Activated CD8-positive, alpha-beta memory T cell treated with anti-CD3 and anti-CD28 coated beads, Interleukin-2, amount 50 U/mL, for 24 hours (primary cell): ENCODE measurements at regions not wholly inside any gene's neighbourhood (a gene's known extent, or its start where the extent isn't known, plus 50 kb on each side); places are given as distances from the start of the nearest gene placed in this dataset.
"Not testable (repeated sequence)": the region's sequence is repeated elsewhere in the genome, so short reads cannot be mapped to it uniquely, and the experiment has no call there.

Source experiments
- DNase-seq: peaks from one replicate; pipeline ENCODE4 v3.0.0-alpha.2; 2020; ENCODE audit errors: extremely low read depth

GRCh38 chr7:16266877-16267276 lies 154.5 kb downstream of the CRPPA start:
- DNase-seq: no peak

DNA sequence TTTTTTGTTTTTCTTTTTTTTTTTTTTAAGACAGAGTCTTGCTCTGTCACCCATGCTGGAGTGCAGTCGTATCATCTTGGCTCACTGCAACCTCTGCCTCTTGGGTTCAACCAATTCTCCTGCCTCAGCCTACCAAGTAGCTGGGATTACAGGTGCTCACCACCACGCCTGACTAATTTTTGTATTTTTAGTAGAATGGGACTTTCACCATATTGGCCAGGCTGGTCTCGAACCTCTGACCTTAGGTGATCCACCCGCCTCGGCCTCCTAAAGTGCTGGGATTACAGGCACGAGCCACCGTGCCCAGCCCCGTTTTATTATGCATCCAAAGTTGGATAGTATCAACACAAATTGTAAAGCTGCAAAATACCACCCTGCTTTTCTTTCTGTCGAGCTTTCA lies 154.9 kb downstream of the CRPPA start:
- not testable (repeated sequence) for DNase-seq

DNA sequence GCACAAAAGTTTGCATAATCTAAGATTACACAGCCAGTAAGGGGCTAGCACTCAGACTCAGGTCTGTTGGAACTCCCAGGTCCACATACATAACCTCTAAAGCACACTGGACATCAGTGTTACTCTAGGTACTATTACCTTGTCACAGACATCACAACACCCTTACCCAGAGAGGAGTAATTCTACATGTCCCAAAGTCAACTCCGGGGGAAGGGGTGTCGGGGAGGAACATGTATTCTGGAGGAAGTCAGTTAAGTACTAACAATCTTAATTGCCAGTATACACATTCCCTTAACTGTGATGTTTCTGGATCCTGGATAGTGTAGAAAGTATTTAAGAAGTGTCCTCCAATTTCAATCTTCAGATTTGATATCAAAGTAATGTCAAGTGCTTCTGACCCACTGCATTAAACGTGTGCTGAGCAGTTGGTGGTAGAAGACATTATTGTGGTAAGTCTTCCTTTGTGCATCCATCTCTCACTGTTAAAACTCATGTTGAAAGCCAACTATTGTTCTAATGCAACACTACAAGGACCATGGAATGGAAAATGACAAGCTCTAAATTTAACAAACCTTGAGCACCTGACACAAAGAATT lies 155.4 kb downstream of the CRPPA start:
- no peak for DNase-seq

DNA sequence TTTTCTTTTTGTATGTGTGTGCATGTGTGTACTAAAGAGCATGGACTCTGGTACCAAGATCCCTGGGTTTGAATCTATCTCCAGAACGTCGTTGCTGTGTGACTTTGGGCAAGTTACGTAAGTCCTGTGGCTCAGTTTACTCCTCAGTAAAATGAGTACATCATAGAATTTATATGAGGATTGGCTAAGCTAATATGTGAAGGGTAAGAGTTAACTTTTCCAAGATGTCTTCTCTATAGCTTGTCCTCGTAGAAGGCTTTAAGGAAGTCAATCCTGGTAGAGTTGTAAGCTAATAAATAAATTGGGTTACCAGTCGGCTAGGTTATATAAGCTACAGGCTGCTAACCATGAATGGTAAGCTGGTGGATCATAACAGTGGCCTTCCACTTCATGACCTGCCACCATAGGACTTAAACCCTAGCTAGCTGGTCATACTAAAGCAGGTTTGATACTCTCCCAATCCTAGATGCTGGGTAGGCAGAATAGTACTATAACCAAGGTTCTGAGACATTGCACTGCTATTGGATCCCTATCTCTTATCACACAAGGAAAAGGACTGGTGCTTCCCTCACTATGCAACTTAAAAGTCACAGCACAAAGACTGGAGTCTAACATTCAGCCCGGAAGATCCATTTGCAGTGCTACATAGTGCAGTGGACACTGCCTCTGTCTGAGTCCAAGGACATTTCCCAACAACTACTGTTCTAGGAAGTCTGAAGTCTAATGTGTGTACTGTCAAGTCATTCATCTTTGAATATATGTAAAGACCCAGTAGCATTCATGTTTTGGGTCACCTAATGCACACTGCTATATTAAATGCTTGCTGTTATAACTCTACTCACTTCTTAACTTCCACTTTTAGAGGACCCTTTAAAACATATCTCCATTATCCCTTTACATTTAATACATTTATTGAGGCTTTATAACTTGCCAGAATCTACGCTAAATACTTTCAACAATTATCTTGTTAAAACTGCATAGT lies 156.2 kb downstream of the CRPPA start:
- no peak for DNase-seq

DNA sequence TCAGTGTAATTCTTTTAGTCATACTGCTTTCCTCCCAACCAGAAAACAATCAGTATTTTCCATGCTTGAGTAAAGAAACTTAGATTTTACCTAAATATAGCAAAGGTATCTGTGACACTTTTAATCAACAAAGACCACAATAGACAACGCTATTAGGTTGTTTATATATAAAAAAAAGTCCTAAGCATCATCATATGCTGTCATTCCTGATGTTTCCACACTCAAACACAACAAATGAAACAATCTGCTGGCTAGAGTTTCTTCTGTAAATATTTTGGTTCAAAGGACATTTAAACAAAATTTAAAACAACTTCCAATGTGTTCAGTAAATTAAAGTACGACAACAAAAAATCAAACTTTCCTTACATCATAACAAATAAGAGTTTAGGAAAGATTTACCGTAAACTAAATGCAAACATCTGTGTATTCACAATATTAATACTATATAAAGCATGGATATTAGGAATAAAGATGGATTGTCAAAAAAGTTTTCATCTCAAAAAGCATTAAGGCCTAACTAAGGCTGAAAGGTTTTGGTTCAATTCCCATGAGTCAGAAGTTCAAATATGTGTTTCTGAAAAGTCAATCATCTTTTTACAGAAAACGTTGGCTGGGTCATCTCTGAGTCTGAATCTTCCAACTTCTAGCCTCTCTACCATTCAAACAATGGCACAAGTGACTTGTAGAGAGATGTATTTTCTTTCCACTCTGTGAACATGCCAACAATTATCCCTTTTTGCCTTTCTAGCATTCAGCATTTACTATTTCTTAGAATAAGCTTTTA lies 157.1 kb downstream of the CRPPA start:
- DNase-seq: no peak

- not testable (repeated sequence) for DNase-seq
Measured at GRCh38 chr7:16263377-16263776, 158.0 kb downstream of the CRPPA start.

GRCh38 chr7:16261654-16262053 lies 159.7 kb downstream of the CRPPA start:
- DNase-seq: no peak

- no peak for DNase-seq
Measured at GRCh38 chr7:16261100-16261499, 160.2 kb downstream of the CRPPA start.

- DNase-seq: no peak
Measured at GRCh38 chr7:16260236-16260728, 161.1 kb downstream of the CRPPA start.

- DNase-seq: not testable (repeated sequence)
Measured at GRCh38 chr7:16256419-16256818, 164.9 kb downstream of the CRPPA start.

GRCh38 chr7:16255952-16256351 lies 165.4 kb downstream of the CRPPA start:
- DNase-seq: not testable (repeated sequence)

DNA sequence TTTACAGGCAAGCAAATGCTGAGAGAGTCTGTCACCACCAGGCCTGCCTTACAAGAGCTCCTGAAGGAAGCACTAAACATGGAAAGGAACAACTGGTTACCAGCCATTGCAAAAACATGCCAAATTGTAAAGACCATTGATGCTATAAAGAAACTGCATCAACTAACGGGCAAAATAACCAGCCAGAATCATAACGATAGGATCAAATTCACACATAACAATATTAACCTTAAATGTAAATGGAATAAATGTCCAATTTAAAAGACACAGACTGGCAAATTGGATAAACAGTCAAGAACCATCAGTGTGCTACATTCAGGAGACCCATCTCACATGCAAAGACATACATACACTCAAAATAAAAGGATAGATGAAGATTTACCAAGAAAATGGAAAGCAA lies 170.7 kb downstream of the CRPPA start:
- not testable (repeated sequence) for DNase-seq

GRCh38 chr7:16249204-16249603 lies 172.1 kb downstream of the CRPPA start:
- not testable (repeated sequence) for DNase-seq

- not testable (repeated sequence) for DNase-seq
Measured at GRCh38 chr7:16248556-16248955, 172.8 kb downstream of the CRPPA start.

DNA sequence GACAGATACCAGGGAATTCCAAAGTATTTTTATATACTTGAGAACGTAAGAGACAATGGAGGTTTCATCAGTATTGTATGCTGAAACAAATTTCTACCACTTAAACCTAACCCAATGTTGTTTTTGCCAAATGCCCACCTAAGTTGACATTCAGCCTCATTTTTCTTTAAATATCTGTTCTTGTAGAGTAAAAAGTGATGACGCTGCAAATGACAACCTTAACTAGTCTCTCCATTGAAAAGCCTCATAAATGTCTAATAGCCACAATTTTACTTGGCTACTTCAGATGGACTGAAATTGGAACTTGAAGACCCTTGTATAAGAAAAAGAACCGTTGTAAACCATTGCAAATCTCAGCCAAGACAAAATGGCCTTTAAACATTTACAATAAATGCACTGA lies 176.9 kb downstream of the CRPPA start:
- no peak for DNase-seq

DNA sequence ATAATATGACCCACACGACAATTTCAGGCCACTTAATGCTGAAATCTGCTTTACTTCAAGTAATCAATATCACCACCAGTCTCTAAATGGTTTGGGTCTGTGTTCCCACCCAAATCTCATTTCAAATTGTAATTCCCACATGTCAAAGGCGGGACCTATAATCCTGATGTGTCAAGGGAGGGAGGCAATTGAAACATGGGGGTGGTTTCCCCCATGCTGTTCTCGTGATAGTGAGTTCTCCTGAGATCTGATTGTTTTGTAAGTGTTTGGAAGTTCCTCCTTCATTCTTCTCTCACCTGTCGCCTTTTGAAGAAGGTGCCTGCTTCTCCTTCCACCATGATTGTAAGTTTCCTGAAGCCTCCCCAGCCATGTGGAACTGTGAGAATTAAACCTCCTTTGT lies 178.4 kb downstream of the CRPPA start:
- DNase-seq: no peak

DNA sequence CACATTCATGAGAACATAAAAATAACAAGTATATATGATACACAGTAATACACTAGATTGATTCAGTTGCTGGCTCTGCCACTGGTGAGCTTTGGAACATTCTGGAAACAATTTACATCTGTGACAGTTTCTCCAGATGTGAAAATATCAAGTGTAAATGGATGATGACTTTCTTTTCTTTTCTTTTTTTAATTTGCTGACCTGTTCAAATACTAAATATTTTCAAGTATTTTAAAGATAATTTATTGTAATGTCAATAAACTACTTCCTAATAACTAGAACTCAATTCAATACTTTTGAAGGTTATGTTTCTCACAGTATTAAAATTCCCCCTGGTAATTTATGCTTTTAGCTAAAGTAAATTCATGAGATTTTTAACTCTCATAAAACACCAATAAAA lies 180.3 kb downstream of the CRPPA start:
- DNase-seq: no peak

GRCh38 chr7:16236381-16236780 lies 185.0 kb downstream of the CRPPA start:
- no peak for DNase-seq

DNA sequence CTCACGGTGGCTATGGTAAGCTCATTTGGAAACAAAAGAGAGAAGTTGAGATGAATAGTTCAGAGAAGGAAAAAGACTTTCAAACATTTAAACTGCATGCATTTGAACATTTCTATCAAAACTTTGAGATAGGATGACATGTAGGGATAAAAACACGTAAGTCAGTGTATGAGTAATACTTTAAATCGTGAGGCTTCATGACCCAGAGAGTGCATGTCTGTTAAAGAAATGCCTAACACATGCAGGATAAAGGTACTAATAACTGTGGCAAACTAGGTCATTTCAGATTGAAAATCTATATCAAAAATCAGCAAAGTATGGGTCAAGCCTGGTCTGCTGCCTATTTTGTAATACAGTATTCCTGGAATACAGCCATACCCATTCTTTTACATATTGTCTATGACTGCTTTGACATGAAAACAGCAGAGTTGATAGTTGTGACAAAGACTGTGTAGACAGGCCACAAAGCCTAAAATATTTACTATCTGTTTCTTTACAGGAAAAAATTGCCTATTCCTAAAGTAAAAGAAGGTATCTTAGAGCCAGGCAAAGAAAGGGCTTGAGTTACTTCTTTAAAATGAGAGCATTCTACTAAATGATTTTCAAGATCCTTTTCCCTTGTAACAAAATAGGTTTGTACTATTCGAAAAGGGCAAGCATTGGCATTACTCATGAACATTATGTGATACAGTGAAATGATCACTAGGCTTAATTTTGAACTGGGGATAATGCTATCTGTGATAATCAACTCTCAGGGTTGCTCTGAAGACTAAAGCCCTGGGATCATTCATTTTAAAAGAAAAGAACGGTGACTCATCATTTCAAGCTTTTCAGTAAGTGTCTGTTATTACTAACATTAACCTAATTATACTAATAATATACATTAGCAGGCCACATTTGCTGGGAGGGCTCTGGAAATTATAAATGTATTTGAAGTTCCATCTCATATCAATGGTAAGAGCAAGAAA lies 185.9 kb downstream of the CRPPA start:
- no peak for DNase-seq

DNA sequence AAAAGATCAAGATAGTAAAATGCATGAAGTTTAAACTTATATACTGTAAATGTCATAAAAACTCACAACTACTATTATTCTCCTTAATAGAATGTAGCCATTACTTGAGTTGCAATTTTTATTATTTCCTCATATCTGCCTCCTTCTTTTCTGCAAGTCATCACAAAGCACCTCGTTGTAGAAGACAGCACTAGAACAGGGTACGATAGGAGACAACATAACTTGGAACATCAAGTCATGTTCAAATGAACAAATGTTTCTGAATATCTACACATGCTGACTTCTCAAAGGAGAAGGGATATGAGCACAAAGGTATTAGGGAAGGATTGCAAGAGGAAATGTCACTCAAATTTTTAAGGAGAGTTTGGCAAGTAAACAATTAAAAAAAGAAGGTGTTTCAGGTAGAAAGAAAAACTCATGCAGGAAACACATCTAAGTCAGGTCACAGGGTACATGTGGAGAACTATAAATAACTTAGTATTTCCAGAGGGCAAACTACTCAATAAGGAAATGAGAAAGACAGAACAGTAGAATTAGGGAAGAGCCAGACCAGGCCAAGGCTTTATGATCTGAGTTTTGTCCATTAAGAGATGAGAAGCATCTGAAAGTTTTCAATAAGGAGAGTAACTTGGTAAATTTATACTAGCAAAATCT lies 186.7 kb downstream of the CRPPA start:
- no peak for DNase-seq
